ENCODE measurements at regions not wholly inside any gene's neighbourhood (a gene's known extent, or its start where the extent isn't known, plus 50 kb on each side); places are given as distances from the start of the nearest gene placed in this dataset.

- no peak for TF ChIP-seq CTCF (IDR thresholded peaks at IDR 0.05; ENCODE audit: low read depth, low read length)
- no peak for TF ChIP-seq EZH2phosphoT487 (IDR thresholded peaks at IDR 0.05; ENCODE audit: low read depth)
Measured at GRCh38 chr13:62627226-62627625, 1211.6 kb upstream of the PCDH20 start.
